K562 (cell line): ENCODE measurements at regions not wholly inside any gene's neighbourhood (a gene's known extent, or its start where the extent isn't known, plus 50 kb on each side); places are given as distances from the start of the nearest gene placed in this dataset.

Experiments
- ATAC-seq: fragments of 200-7000 bp; cut with Tn5 transposase; 3 replicates; pipeline ENCODE4 v1.9.1; 2020; ENCODE audit warnings: moderate library complexity
- BruUV-seq: library from RNA; stranded (reverse); fragments of 400-500 nt; replicated peaks from 2 replicates; lab custom pipeline; 2021; lab: Mats Ljungman, UMichigan
- CTCF ChIA-PET: fragments of 300-600 bp; formaldehyde crosslinking; extraction: SDS; loops from one replicate; lab custom pipeline; 2021; ENCODE audit warnings: low intra/inter-chr PET ratio; lab: Yijun Ruan, JAX
- POLR2A ChIA-PET: fragments of 300-600, 350-650 bp; sonication (Branson Sonifier 250); formaldehyde crosslinking; extraction: SDS; loops from one replicate; lab custom pipeline; 2021; ENCODE audit warnings: antibody characterized with exemption, inconsistent platforms; lab: Yijun Ruan, JAX
- DNase-seq, 4 experiments: peaks; one replicate each; pipeline versions ENCODE4 v3.0.0 to v3.0.0-alpha.2; 2011 to 2018; ENCODE audit warnings: low spot score in 3 of 4, mixed read lengths in 3 of 4; ENCODE audit errors: extremely low read depth in 1 of 4
- FAIRE-seq: peaks from 2 replicates; lab custom pipeline; 2011; peaks lifted over from hg19 to GRCh38; lab: Jason Lieb, UNC
- H2AFZ ChIP-seq: 2 replicates; pipeline ENCODE4 v1.6.0; 2011; ENCODE audit warnings: low read depth, low read length, control low read depth, inconsistent platforms
- H3K27ac ChIP-seq: fragments of 200-600 bp; 3 replicates; pipeline ENCODE4 v1.8.0; 2011; ENCODE audit warnings: low read depth, mild to moderate bottlenecking, control low read depth, inconsistent platforms, low read length, moderate library complexity, mixed read lengths; ENCODE audit errors: extremely low read depth
- H3K27me3 ChIP-seq, 2 experiments: fragments of 300-600 bp in 1 of 2; 2 replicates in 1 of 2; 3 replicates in 1 of 2; pipeline versions ENCODE4 v1.6.0 to v1.8.0; 2011; ENCODE audit warnings: inconsistent platforms in 2 of 2, low read length in 2 of 2, mild to moderate bottlenecking in 1 of 2, mixed read lengths in 1 of 2, moderate library complexity in 1 of 2; ENCODE audit not compliant: control insufficient read depth in 2 of 2, insufficient read depth in 2 of 2
- H3K36me3 ChIP-seq: fragments of 300-600 bp; 3 replicates; pipeline ENCODE4 v1.8.0; 2011; ENCODE audit warnings: mild to moderate bottlenecking, low read length, inconsistent platforms; ENCODE audit not compliant: control insufficient read depth, insufficient read depth
- H3K4me1 ChIP-seq, 2 experiments: fragments of 200-600 bp in 1 of 2; replicated peaks in 1 of 2; 2 replicates in 1 of 2; 3 replicates in 1 of 2; pipeline versions ENCODE4 v1.5.1 to v1.8.0; 2011; ENCODE audit warnings: inconsistent platforms in 2 of 2, low read length in 2 of 2, mild to moderate bottlenecking in 1 of 2, mixed read lengths in 1 of 2, moderate library complexity in 1 of 2; ENCODE audit not compliant: control insufficient read depth in 2 of 2, insufficient read depth in 2 of 2
- H3K4me2 ChIP-seq: 2 replicates; pipeline ENCODE4 v1.6.1; 2011; ENCODE audit warnings: low read length, control low read depth, inconsistent platforms, mixed read lengths; ENCODE audit not compliant: insufficient read depth
- H3K4me3 ChIP-seq: fragments of 200-600 bp; sonication (generic), shearing (Covaris generic); 2 replicates; pipeline ENCODE4 v1.5.1; 2016; ENCODE audit warnings: control low read depth, inconsistent platforms
- H3K79me2 ChIP-seq: fragments of 200-600 bp; 3 replicates; pipeline ENCODE4 v1.8.0; 2011; ENCODE audit warnings: low read length, inconsistent platforms; ENCODE audit not compliant: control insufficient read depth, insufficient read depth
- H3K9ac ChIP-seq, 2 experiments: 2 replicates each; pipeline versions ENCODE4 v1.6.0 to v1.6.1; 2011; ENCODE audit warnings: low read depth in 2 of 2, low read length in 2 of 2, control low read depth in 1 of 2, inconsistent platforms in 1 of 2, mild to moderate bottlenecking in 1 of 2, mixed read lengths in 1 of 2; ENCODE audit not compliant: insufficient read depth in 1 of 2
- H3K9me1 ChIP-seq: one replicate; pipeline ENCODE4 v1.6.0; 2011; ENCODE audit warnings: inconsistent platforms, mild to moderate bottlenecking, low read length, moderate library complexity; ENCODE audit not compliant: control insufficient read depth, insufficient read depth
- H3K9me3 ChIP-seq: replicated peaks from 2 replicates; pipeline ENCODE4 v1.5.1; 2011; ENCODE audit warnings: low read depth, low read length, inconsistent platforms; ENCODE audit not compliant: control insufficient read depth, insufficient read depth
- H4K20me1 ChIP-seq: replicated peaks from 2 replicates; pipeline ENCODE4 v1.6.1; 2011; ENCODE audit warnings: low read length, inconsistent platforms, mixed read lengths; ENCODE audit not compliant: control insufficient read depth, insufficient read depth
- GMEB1 ChIP-seq: fragments of 250-450 bp; sonication (Bioruptor Pico); IDR thresholded peaks from 2 replicates; pipeline ENCODE4 v1.4.0; 2020; ENCODE audit warnings: mild to moderate bottlenecking
- SMARCB1 ChIP-seq: IDR thresholded peaks from 2 replicates; pipeline ENCODE4 v1.6.1; 2011; ENCODE audit warnings: improper control_type of control experiment, low read depth; ENCODE audit not compliant: insufficient read length
- TEAD1 ChIP-seq, 2 experiments: fragments of 450-650 bp in 1 of 2; sonication (generic) in 1 of 2; formaldehyde crosslinking; IDR thresholded peaks; 2 replicates each; pipeline versions ENCODE4 v1.4.0 to v1.8.0; 2020 to 2022; ENCODE audit warnings: mild to moderate bottlenecking in 2 of 2, missing genetic modification reagents in 1 of 2
- ZNF253 ChIP-seq: fragments of 250-450 bp; sonication (Bioruptor Pico); conservative IDR thresholded peaks from 2 replicates; pipeline ENCODE4 v1.6.1; 2021; ENCODE audit warnings: mild to moderate bottlenecking
- ZNF280B ChIP-seq: fragments of 250-450 bp; sonication (Bioruptor Pico); IDR thresholded peaks from 2 replicates; pipeline ENCODE4 v1.5.1; 2021; ENCODE audit warnings: mild to moderate bottlenecking
- ZNF407 ChIP-seq: fragments of 450-650 bp; IDR thresholded peaks from 2 replicates; pipeline ENCODE4 v1.6.1; 2016; ENCODE audit warnings: low read depth
- ZNF436 ChIP-seq: fragments of 250-450, 450-650 bp; sonication (Bioruptor Pico); formaldehyde crosslinking; IDR thresholded peaks from 2 replicates; pipeline ENCODE4 v1.7.0; 2020; ENCODE audit warnings: mild to moderate bottlenecking
- WGBS: fragments of 100-300 bp; shearing (Covaris generic); methylation state at CpG from one replicate; pipeline ENCODE4 v1.1.6; 2016; ENCODE audit warnings: low coverage, mixed read lengths; ENCODE audit not compliant: insufficient coverage; ENCODE audit errors: missing lambda C conversion rate; 5-methylcytosine and 5-hydroxymethylcytosine counted together
- in situ Hi-C: fragments of 300-500 bp; cut with MboI; formaldehyde crosslinking; loops from 4 replicates; pipeline ENCODE4 v1.15.0; 2018; ENCODE audit warnings: inconsistent platforms, mixed read lengths
- intact Hi-C: fragments of 100-400 bp; cut with micrococcal nuclease; formaldehyde crosslinking; loops from 2 replicates; pipeline ENCODE4 v1.14.2; 2022

- no peaks in the 10 kb centered on the region for H3K9me3 ChIP-seq
- H3K36me3 ChIP-seq, result no peaks in the 10 kb centered on the region
- no peak overlapping the region for H3K4me2 ChIP-seq
- H4K20me1 ChIP-seq, result no peaks in the 10 kb centered on the region
- no peak overlapping the region for H2AFZ ChIP-seq
- in situ Hi-C loops, result no loop called here
- ATAC-seq (no peak), FAIRE-seq (no peak), DNase-seq (no peak)
- intact Hi-C loops, result no loop called here
- H3K4me3 ChIP-seq, result no peak overlapping the region
- H3K9ac ChIP-seq, result no peak overlapping the region
- no peaks in the 10 kb centered on the region for H3K9me1 ChIP-seq
- no peak overlapping the region for H3K27ac ChIP-seq
- no peaks in the 10 kb centered on the region for H3K27me3 ChIP-seq
- no TSS peak for BruUV-seq
- H3K79me2 ChIP-seq, result no peaks in the 10 kb centered on the region
- ChIA-PET CTCF (no interaction called here), POLR2A (no interaction called here)
- no peaks in the 10 kb centered on the region for H3K4me1 ChIP-seq
- 0% methylated on average over 2 of the region's 2 CpGs for WGBS
- TF ChIP-seq ZNF280B (CRISPR knock-in tag) (no peak), ZNF407 (no peak), SMARCB1 (no peak), TEAD1 (CRISPR knock-in tag; IDR thresholded peaks at IDR 0.05) (no peak), ZNF436 (CRISPR knock-in tag) (no peak), GMEB1 (CRISPR knock-in tag) (no peak), ZNF253 (CRISPR knock-in tag) (no peak)
Observed at GRCh38 chr13:79811170-79811569, 330.2 kb downstream of the NDFIP2 start.
